ENCODE measurements at regions not wholly inside any gene's neighbourhood (a gene's known extent, or its start where the extent isn't known, plus 50 kb on each side); places are given as distances from the start of the nearest gene placed in this dataset.

- Histone ChIP-seq H4K20me1 (replicated peaks; ENCODE audit: insufficient read depth) (no peaks in the 10 kb centered on the region), H3K4me3 (no peak overlapping the region), H3K79me2 (replicated peaks; ENCODE audit: insufficient read depth) (no peaks in the 10 kb centered on the region), H3F3A (replicated peaks; ENCODE audit: low read depth) (no peaks in the 10 kb centered on the region), H3K4me2 (no peak overlapping the region), H2AFZ (no peak overlapping the region), H3K27me3 (ENCODE audit: insufficient read depth) (no peaks in the 10 kb centered on the region), H3K27ac (ENCODE audit: low read depth) (no peak overlapping the region), H3K9me2 (ENCODE audit: insufficient read depth) (no peaks in the 10 kb centered on the region), H3K36me3 (ENCODE audit: insufficient read depth) (no peaks in the 10 kb centered on the region), H3K4me1 (ENCODE audit: insufficient read depth) (peaks cover 33% of the 10 kb centered on the region)
- peaks cover 9% of the 10 kb centered on the region for H3K36me3 Mint-ChIP-seq (ENCODE audit: low read depth)
- no peak overlapping the region for H3K4me3 Mint-ChIP-seq
- no peak for TF ChIP-seq ZNF114 (CRISPR knock-in tag; IDR thresholded peaks at IDR 0.05)
- DNase-seq (ENCODE audit: low spot score): no peak
- H3K9me3 Mint-ChIP-seq: peaks cover 12% of the 10 kb centered on the region
- peak overlapping the region; percentile 70; the same call in 1 of the 2 replicates for H3K27ac Mint-ChIP-seq
- no peak for ATAC-seq
- no peaks in the 10 kb centered on the region for H3K27me3 Mint-ChIP-seq (ENCODE audit: insufficient read depth, low read depth, poor library complexity)
- peaks cover 41% of the 10 kb centered on the region for H3K4me1 Mint-ChIP-seq
Observed at GRCh38 chr15:35244227-35244626, 159.1 kb upstream of the NANOGP8 start.

GRCh38 chr15:35243758-35244157, 158.7 kb upstream of the NANOGP8 start:
- Histone ChIP-seq H3F3A (replicated peaks; ENCODE audit: low read depth) (no peaks in the 10 kb centered on the region), H3K4me1 (ENCODE audit: insufficient read depth) (peaks cover 33% of the 10 kb centered on the region), H3K4me2 (no peak overlapping the region), H2AFZ (no peak overlapping the region), H3K79me2 (replicated peaks; ENCODE audit: insufficient read depth) (no peaks in the 10 kb centered on the region), H3K36me3 (ENCODE audit: insufficient read depth) (no peaks in the 10 kb centered on the region), H3K27ac (ENCODE audit: low read depth) (no peak overlapping the region), H3K27me3 (ENCODE audit: insufficient read depth) (no peaks in the 10 kb centered on the region), H4K20me1 (replicated peaks; ENCODE audit: insufficient read depth) (no peaks in the 10 kb centered on the region), H3K9me2 (ENCODE audit: insufficient read depth) (no peaks in the 10 kb centered on the region), H3K4me3 (no peak overlapping the region)
- no peak overlapping the region for H3K4me3 Mint-ChIP-seq
- peaks cover 41% of the 10 kb centered on the region for H3K4me1 Mint-ChIP-seq
- peaks cover 17% of the 10 kb centered on the region for H3K9me3 Mint-ChIP-seq
- ATAC-seq (no peak), DNase-seq (ENCODE audit: low spot score) (no peak)
- no peak overlapping the region for H3K27ac Mint-ChIP-seq
- H3K27me3 Mint-ChIP-seq (ENCODE audit: insufficient read depth, low read depth, poor library complexity): no peaks in the 10 kb centered on the region
- peaks cover 14% of the 10 kb centered on the region for H3K36me3 Mint-ChIP-seq (ENCODE audit: low read depth)
- TF ChIP-seq ZNF114 (CRISPR knock-in tag; IDR thresholded peaks at IDR 0.05) (no peak), EZH2phosphoT487 (IDR thresholded peaks at IDR 0.05; ENCODE audit: unreplicated experiment) (no peak), ZNF462 (CRISPR knock-in tag; IDR thresholded peaks at IDR 0.05) (no peak), JUNB (IDR thresholded peaks at IDR 0.05; ENCODE audit: unreplicated experiment) (no peak), STAT1 (IDR thresholded peaks at IDR 0.05; ENCODE audit: unreplicated experiment) (no peak), POLR2AphosphoS5 (IDR thresholded peaks at IDR 0.05; ENCODE audit: low read depth) (no peak), NANOG (IDR thresholded peaks at IDR 0.05; ENCODE audit: borderline replicate concordance) (no peak), ZNF331 (CRISPR knock-in tag; IDR thresholded peaks at IDR 0.05; ENCODE audit: low read depth) (no peak), CREB1 (CRISPR knock-in tag; IDR thresholded peaks at IDR 0.05; ENCODE audit: low read depth) (no peak)
- TF ChIP-seq, protein P1, sequence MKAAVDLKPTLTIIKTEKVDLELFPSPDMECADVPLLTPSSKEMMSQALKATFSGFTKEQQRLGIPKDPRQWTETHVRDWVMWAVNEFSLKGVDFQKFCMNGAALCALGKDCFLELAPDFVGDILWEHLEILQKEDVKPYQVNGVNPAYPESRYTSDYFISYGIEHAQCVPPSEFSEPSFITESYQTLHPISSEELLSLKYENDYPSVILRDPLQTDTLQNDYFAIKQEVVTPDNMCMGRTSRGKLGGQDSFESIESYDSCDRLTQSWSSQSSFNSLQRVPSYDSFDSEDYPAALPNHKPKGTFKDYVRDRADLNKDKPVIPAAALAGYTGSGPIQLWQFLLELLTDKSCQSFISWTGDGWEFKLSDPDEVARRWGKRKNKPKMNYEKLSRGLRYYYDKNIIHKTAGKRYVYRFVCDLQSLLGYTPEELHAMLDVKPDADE (IDR thresholded peaks at IDR 0.05): no peak
- TF ChIP-seq, protein P2, sequence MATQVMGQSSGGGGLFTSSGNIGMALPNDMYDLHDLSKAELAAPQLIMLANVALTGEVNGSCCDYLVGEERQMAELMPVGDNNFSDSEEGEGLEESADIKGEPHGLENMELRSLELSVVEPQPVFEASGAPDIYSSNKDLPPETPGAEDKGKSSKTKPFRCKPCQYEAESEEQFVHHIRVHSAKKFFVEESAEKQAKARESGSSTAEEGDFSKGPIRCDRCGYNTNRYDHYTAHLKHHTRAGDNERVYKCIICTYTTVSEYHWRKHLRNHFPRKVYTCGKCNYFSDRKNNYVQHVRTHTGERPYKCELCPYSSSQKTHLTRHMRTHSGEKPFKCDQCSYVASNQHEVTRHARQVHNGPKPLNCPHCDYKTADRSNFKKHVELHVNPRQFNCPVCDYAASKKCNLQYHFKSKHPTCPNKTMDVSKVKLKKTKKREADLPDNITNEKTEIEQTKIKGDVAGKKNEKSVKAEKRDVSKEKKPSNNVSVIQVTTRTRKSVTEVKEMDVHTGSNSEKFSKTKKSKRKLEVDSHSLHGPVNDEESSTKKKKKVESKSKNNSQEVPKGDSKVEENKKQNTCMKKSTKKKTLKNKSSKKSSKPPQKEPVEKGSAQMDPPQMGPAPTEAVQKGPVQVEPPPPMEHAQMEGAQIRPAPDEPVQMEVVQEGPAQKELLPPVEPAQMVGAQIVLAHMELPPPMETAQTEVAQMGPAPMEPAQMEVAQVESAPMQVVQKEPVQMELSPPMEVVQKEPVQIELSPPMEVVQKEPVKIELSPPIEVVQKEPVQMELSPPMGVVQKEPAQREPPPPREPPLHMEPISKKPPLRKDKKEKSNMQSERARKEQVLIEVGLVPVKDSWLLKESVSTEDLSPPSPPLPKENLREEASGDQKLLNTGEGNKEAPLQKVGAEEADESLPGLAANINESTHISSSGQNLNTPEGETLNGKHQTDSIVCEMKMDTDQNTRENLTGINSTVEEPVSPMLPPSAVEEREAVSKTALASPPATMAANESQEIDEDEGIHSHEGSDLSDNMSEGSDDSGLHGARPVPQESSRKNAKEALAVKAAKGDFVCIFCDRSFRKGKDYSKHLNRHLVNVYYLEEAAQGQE (IDR thresholded peaks at IDR 0.05; ENCODE audit: unreplicated experiment): no peak
